Fibroblast of villous mesenchyme (primary cell): ENCODE measurements at regions not wholly inside any gene's neighbourhood (a gene's known extent, or its start where the extent isn't known, plus 50 kb on each side); places are given as distances from the start of the nearest gene placed in this dataset.

Source experiments
- DNase-seq: peaks from one replicate; pipeline ENCODE4 v3.0.0-alpha.2; 2010; ENCODE audit warnings: low read depth
- H3K4me3 ChIP-seq: 2 replicates; pipeline ENCODE4 v1.5.1; 2011; ENCODE audit warnings: low read depth, mild to moderate bottlenecking, low read length
- CTCF ChIP-seq: IDR thresholded peaks from 2 replicates; pipeline ENCODE4 v1.5.1; 2012; ENCODE audit warnings: low read depth, mild to moderate bottlenecking, low read length; ENCODE audit not compliant: insufficient read depth

DNA sequence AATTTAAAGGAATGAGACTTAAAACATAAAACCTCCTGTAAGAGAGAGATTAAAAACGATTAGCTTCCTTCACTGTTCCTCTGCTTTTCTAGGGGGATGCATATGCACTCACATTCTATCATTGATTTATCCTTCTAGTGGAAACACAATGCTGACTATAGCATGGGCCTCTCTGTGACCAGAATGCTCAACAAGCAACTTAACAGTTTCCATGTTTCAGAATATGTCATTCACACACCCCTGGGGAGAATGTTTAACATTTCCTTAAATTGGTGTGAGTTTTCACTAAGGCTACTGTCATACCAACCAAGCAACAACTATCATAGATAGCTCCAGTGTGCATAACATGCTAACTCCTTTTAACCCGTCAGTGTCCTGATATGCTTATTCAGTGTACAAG, 337.9 kb upstream of the GRM7 start:
- H3K4me3 ChIP-seq: no peak overlapping the region
- DNase-seq: no peak
- TF ChIP-seq CTCF: no peak

DNA sequence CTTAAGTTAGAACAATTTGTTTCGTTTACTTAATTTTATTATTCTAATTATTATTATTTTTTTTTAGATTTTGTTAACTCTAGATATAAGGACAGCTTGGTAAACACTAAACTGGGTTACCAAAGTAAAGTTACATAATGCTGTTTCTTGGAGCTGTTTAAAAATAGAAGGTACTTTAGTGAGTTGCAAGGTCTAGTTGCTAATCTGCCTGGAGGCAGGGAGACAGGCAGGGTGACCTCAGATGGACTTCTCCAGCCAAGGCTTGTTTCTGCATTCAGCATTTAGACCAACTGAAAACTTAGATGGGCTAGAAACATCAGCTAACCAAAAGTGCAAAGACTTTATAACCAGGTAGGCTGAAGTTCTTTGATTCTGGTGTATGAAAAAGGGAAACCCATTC, 336.4 kb upstream of the GRM7 start:
- no peak for TF ChIP-seq CTCF
- DNase-seq: no peak
- no peak overlapping the region for H3K4me3 ChIP-seq

GRCh38 chr3:6526321-6526720, 334.6 kb upstream of the GRM7 start:
- TF ChIP-seq CTCF: no peak

DNA sequence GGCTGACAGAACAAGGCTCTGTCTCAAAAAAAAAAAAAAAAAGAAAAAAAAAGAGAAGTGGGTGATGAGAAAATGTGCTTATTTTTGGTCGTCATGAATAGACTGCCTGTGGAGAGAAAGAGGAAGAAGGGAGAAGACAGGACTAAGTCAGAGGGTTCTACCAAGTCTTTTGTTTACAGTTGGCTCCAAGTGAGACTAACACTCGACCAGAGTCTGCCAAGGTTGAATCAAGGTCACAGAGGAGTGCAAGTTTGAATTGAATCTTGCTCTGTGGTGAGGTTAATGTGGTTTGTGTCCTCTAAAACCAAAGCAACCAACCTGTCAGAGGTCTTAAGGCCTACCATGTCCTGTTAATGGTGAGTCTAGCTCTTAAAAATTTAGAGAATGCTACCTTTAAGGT, 334.1 kb upstream of the GRM7 start:
- H3K4me3 ChIP-seq: no peak overlapping the region
- no peak for TF ChIP-seq CTCF
- no peak for DNase-seq

More at GRCh38 chr3:6526321-6526720, 334.6 kb upstream of the GRM7 start:
- DNase-seq: no peak
- no peak overlapping the region for H3K4me3 ChIP-seq

DNA sequence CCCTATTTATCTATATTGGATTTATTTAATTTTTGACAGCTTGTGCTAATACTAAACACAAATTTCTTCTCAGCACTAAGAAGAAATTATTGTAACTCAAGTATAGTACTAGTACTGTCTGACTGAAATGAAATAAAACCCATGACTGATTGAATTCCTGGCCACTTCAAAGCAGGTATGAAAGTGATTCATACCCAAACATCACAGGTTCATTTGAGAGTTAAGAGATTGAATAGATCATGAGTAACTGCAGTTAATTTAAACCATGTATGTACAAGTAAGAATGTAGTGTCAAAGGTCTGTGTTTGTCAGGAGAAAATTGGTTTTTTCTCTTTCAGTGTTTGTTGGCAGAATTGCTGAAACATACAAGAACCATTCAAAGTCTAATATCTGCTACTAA, 332.0 kb upstream of the GRM7 start:
- TF ChIP-seq CTCF: no peak
- no peak for DNase-seq
- H3K4me3 ChIP-seq: no peak overlapping the region

GRCh38 chr3:6531153-6531552, 329.8 kb upstream of the GRM7 start:
- no peak overlapping the region for H3K4me3 ChIP-seq
- DNase-seq: no peak
- no peak for TF ChIP-seq CTCF

GRCh38 chr3:6532101-6532500, 328.8 kb upstream of the GRM7 start:
- no peak for DNase-seq
- TF ChIP-seq CTCF: no peak
- no peak overlapping the region for H3K4me3 ChIP-seq
